ENCODE measurements at regions not wholly inside any gene's neighbourhood (a gene's known extent, or its start where the extent isn't known, plus 50 kb on each side); places are given as distances from the start of the nearest gene placed in this dataset.

DNA sequence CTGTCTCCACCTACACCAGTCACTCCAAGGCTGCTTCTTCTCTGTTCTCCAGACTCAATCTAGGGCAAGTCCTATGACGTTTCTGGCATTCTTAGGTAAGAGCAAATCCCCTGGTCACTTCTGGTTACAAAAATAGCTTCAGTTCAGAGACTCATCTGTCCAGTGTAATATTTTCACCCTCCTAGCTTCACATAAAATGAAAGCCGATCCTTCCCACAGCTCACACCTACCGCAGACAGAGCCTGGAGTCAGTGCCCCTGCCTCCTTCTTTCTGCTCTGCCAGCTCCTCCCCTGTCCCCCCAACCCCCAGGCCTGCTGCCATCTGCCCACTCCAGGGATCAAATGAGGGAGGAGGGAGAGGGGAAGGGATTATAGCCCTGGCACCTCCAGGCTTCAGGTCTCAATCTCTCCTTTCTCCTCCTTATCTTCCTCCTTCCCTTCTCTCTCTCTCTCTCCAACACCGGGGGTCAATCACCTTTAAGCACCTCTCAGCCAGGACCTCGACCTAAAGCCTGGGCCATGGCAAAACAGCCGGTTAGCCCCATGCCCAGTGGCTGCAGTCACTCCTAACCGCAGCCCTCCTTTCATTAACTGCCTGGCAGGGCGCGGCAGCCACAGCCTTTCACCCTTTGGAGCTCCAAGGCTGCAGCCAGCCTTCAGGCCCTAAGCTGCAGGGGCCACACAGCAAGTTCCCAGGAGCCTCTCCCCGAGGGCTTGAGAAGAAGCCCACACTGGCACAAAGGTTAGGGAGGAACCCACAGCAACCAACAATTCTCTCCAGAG is 292.6 kb upstream of the MGMT start:
- Mint-ChIP-seq H3K4me1 (ENCODE audit: low read depth in 2 of 2) (no peaks in the 10 kb centered on the region), H3K9me3 (no peaks in the 10 kb centered on the region), H3K27me3 (peaks cover 16 to 20% of the 10 kb centered on the region in 2 donors), H3K4me3 (no peak overlapping the region), H3K36me3 (ENCODE audit: insufficient read depth) (no peaks in the 10 kb centered on the region), H3K27ac (no peak overlapping the region)
- DNase-seq = no peak
- no peak for ATAC-seq (replicated peaks)

DNA sequence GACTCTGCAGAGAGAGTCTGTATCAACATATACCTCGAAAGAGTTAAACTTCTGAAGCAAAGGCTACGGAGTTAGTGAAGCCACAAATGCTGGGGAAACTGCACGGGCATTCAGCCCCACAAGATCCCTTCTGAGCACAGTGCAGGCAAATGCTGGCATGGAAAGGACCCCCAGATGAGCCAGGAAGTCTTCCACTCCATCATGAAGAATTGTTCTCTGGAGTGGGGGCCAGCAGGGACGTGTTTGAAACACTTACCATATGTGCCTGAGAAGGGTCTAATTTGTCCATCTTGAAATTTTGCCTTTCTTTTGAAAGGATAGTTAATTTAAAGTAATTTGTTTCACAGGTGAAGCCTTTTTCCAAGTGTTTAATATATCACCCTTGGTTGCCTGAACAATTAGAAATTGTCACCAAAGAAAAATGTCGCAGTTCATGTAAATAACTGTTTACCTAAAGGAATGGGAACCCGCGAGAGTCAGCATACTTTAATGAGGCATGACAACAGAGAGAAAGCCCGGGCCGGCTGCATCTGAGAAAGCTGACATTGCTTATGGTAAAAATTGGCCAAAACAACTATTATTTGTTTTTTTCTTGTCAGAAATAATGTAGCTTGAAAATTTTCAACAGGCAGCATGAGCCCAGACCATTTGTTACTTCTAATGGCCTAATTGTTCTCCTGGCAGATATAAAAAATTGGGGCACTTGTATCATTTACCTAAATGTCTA is 287.6 kb upstream of the MGMT start:
- no peaks in the 10 kb centered on the region for H3K4me1 Mint-ChIP-seq (ENCODE audit: low read depth in 2 of 2)
- ATAC-seq (replicated peaks) = no peak

DNA sequence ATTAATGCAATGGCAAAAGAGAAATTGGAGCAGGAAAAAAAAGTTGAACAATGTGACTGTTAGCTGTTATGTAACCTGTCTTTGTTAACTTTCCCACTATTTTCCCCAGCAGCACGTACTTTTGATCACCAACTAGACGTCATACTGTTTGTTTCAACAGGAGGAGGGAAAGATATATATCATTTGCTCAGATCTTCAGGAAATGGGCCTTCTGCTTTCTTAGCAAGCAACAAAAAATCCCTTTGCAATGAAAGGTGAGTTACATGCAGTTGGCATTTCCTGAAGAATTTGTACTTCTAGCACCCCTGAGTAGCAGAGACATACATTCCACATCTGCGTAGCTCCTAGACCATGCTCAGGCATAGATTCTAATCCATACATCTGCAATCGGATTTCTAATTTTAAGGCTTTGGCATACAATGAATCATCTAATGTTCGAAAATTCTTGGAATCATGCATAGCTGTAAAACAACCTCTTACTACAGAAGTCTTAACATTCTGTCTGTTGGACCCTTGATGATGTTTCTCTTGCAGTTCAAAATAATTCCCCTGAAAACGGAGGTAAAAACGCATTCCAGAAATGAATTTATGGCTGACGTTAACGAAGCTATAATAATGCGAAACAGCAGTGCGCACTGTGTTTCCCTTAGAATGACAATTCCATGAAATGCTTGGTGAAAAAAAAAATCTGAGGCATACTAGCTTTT is 286.9 kb upstream of the MGMT start:
- DNase-seq = no peak
- H3K27ac Mint-ChIP-seq = no peak overlapping the region
- H3K4me1 Mint-ChIP-seq (ENCODE audit: low read depth in 2 of 2) = no peaks in the 10 kb centered on the region
- ATAC-seq (replicated peaks) = no peak
- H3K4me3 Mint-ChIP-seq = no peak overlapping the region
- peaks cover 5 to 9% of the 10 kb centered on the region in 2 donors for H3K27me3 Mint-ChIP-seq
- no peaks in the 10 kb centered on the region for H3K36me3 Mint-ChIP-seq (ENCODE audit: insufficient read depth)
- H3K9me3 Mint-ChIP-seq = peaks cover 0 to 4% of the 10 kb centered on the region in 2 donors

More for the DNA sequence above, 287.6 kb upstream of the MGMT start:
- Mint-ChIP-seq H3K4me3 (no peak overlapping the region), H3K36me3 (ENCODE audit: insufficient read depth) (no peaks in the 10 kb centered on the region), H3K27ac (no peak overlapping the region), H3K27me3 (peaks cover 12 to 15% of the 10 kb centered on the region in 2 donors), H3K9me3 (peaks cover 0 to 4% of the 10 kb centered on the region in 2 donors)
- DNase-seq = no peak

DNA sequence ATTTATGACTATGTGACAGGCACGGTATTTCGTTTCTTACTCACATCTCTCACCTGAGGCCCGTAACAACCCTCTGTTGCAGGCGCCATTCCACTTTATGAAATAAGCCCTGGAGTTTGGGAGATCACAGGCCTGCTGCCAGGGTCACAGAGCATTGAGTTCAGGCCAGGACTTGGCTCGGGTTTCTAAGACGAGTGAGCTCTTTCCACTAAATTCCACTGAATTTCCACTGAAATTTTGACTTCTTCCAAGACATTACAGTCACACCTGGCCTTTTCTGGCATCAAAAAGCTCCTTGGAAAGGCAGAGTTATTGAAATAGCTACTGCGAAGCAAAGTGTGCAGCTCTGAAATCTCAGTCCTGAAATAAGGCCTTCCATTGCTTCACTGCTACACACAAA is 282.8 kb upstream of the MGMT start:
- no peak overlapping the region for H3K27ac Mint-ChIP-seq
- ATAC-seq (replicated peaks) (no peak), DNase-seq (no peak)
- no peaks in the 10 kb centered on the region for H3K4me1 Mint-ChIP-seq (ENCODE audit: low read depth in 2 of 2)
- H3K27me3 Mint-ChIP-seq = peaks cover 0 to 3% of the 10 kb centered on the region in 2 donors
- H3K4me3 Mint-ChIP-seq = no peak overlapping the region
- H3K9me3 Mint-ChIP-seq = peaks cover 0 to 4% of the 10 kb centered on the region in 2 donors
- no peaks in the 10 kb centered on the region for H3K36me3 Mint-ChIP-seq (ENCODE audit: insufficient read depth)

DNA sequence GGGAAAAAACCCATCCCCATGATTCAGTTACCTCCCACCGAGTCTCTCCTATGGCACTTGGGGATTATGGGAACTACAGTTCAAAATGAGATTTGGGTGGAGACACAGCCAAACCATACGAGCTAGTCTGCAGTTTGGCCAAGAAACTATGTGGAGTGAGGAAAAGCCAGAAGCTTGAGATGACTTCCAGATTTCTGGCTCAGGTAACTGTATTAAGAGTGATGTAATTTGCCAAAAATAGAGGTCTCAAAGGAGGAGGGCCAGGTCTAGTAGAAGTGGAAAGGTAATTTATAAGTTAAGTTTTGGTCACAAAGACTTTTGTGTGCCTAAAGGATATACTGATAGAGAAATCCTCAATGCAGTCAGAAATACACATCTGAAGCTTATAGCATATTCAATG is 279.7 kb upstream of the MGMT start:
- Mint-ChIP-seq H3K27me3 (peaks cover 0 to 11% of the 10 kb centered on the region in 2 donors), H3K36me3 (ENCODE audit: insufficient read depth) (no peaks in the 10 kb centered on the region), H3K4me3 (no peak overlapping the region), H3K9me3 (no peaks in the 10 kb centered on the region), H3K4me1 (ENCODE audit: low read depth in 2 of 2) (no peaks in the 10 kb centered on the region), H3K27ac (no peak overlapping the region)
- ATAC-seq (replicated peaks) (no peak), DNase-seq (no peak)

DNA sequence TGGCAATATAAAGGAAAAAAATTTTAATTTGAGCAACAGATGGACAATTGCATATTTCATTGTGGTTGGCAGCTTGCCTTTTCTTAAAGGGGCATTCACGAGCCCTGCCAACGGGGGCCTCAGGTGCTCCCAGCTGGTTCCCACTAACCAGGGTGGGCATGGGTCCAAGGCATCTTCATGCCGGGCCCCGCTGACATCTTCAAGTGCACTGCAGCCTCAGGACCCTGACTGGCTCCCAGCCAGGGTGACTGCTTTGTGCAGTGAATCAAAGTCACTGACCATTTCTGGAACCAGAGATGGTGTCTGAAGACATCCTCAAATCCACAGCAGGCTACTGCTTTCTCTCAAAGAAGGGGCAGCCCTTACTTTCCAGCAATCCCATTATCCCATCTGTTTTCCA is 275.2 kb upstream of the MGMT start:
- Mint-ChIP-seq H3K4me3 (no peak overlapping the region), H3K36me3 (ENCODE audit: insufficient read depth) (no peaks in the 10 kb centered on the region), H3K27ac (no peak overlapping the region), H3K9me3 (peaks cover 3 to 8% of the 10 kb centered on the region in 2 donors), H3K4me1 (ENCODE audit: low read depth in 2 of 2) (peaks cover 0 to 4% of the 10 kb centered on the region in 2 donors), H3K27me3 (peaks cover 15 to 20% of the 10 kb centered on the region in 2 donors)
- no peak for DNase-seq
- no peak for ATAC-seq (replicated peaks)

DNA sequence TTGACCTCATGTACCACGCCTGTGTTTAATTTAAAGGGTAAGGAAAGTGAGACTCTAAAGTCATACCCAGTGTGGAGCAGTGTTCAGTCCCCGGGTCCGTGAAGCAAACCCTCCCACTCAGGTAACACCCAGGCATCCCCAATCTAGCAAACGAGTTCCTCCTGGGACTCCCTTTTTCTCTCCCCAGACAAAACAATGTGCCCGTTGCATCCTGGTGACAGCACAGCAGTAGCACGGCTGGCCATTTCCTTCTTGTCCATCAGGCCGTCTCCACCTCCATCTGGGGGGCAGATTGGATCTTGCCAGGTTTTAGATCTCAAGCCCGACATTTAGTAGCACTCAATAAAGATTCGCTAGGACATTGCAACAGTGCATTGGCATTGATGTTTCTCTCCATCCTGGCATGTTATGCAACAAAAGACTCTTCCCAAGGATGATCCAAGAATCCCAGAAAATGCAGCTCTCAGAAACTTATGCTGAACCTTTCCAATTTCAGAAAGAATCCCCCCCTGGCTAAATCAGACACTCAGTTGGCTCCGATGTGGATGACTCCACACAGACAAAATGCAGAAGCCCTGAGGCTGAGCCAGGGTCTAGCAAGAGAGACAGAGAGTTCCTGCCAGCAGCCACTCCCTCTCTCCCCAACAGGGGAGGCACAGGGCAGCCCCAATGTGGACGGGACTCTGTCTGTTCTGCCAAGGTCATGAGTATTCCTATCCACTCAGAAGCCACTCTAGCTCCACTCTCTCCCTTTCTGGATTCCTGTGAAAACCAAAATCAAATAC is 274.5 kb upstream of the MGMT start:
- no peak overlapping the region for H3K27ac Mint-ChIP-seq
- peaks cover 15 to 20% of the 10 kb centered on the region in 2 donors for H3K27me3 Mint-ChIP-seq
- no peak overlapping the region for H3K4me3 Mint-ChIP-seq
- H3K9me3 Mint-ChIP-seq = peaks cover 3 to 8% of the 10 kb centered on the region in 2 donors
- no peak for DNase-seq
- peaks cover 0 to 4% of the 10 kb centered on the region in 2 donors for H3K4me1 Mint-ChIP-seq (ENCODE audit: low read depth in 2 of 2)
- H3K36me3 Mint-ChIP-seq (ENCODE audit: insufficient read depth) = no peaks in the 10 kb centered on the region
- ATAC-seq (replicated peaks) = no peak

DNA sequence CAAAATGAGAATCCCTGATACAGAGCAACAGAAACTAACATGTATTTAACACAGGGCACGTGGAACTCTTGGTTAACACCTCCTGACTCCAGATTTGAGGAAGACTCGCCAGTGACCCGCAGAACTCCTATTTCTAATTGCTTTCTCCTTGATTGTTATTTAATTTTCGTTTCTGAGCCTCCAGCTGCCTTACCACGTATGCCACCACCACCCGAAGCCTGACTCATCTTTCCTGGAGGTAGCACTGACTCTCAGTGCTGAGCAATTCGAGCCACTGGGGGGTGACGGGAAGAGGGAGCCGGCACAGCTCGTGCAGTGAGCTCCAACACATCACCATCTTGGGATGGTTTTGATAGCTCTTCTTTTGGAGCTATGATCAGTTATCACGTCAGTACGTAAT is 273.9 kb upstream of the MGMT start:
- ATAC-seq (replicated peaks) (no peak), DNase-seq (no peak)
- H3K27me3 Mint-ChIP-seq = peaks cover 15 to 20% of the 10 kb centered on the region in 2 donors
- no peak overlapping the region for H3K4me3 Mint-ChIP-seq
- H3K27ac Mint-ChIP-seq = no peak overlapping the region
- no peaks in the 10 kb centered on the region for H3K36me3 Mint-ChIP-seq (ENCODE audit: insufficient read depth)
- peaks cover 0 to 4% of the 10 kb centered on the region in 2 donors for H3K4me1 Mint-ChIP-seq (ENCODE audit: low read depth in 2 of 2)
- H3K9me3 Mint-ChIP-seq = peaks cover 3 to 8% of the 10 kb centered on the region in 2 donors

DNA sequence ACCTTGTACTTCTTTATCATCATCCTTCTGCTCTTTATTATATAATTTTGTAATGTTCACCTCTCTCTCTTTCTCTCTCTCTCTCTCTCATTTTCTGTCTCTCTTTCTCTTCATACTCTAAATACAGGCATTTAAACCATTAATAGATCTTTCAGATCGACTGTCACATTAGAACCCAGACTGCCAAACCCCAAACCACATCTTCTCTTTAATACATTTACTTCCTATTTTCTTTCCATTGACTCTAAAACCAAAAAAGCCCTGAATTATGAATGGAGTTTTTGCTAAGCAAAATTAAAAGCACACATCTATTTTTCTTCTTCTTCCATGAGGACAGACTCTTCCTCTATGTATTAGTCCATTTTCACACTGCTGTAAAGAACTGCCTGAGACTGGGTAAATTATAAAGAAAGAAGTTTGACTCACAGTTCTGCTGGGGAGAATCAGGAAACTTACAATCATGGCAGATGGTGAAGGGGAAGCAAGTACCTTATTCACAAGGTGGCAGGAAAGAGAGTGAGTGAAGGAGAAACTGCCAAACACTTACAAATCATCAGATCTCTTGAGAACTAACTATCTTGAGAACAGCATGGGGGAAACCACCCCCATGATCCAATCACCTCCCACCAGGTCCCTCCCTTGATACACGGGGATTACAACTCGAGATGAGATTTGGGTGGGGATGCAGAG is 272.7 kb upstream of the MGMT start:
- Mint-ChIP-seq H3K4me1 (ENCODE audit: low read depth in 2 of 2) (peaks cover 0 to 4% of the 10 kb centered on the region in 2 donors), H3K36me3 (ENCODE audit: insufficient read depth) (no peaks in the 10 kb centered on the region), H3K9me3 (peaks cover 3 to 8% of the 10 kb centered on the region in 2 donors), H3K27ac (no peak overlapping the region), H3K27me3 (peaks cover 10 to 20% of the 10 kb centered on the region in 2 donors), H3K4me3 (no peak overlapping the region)
- ATAC-seq (replicated peaks) (no peak), DNase-seq (no peak)

DNA sequence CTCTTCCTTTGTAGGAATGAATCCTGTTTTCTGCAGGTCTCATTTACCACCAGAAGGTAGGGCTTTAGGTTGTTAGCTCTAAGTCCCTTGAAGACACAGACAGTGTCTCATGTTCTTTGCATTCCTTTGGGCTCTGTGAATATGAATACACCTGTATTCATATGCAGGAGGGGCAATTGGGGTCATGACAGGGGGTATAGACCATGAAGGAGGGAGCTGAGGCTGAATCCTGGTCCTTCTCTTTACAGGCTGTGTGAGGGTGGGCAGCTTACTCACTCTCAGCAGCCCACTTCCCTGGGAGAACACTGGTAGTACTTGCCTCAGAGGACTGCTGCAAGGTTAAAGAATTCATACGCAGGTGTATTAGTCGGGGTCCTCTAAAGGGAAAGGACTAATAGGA is 267.2 kb upstream of the MGMT start:
- Mint-ChIP-seq H3K4me1 (ENCODE audit: low read depth in 2 of 2) (no peaks in the 10 kb centered on the region), H3K9me3 (peaks cover 3 to 8% of the 10 kb centered on the region in 2 donors), H3K27ac (no peak overlapping the region), H3K27me3 (peaks cover 0 to 10% of the 10 kb centered on the region in 2 donors), H3K36me3 (ENCODE audit: insufficient read depth) (no peaks in the 10 kb centered on the region), H3K4me3 (no peak overlapping the region)
- ATAC-seq (replicated peaks) (no peak), DNase-seq (no peak)

DNA sequence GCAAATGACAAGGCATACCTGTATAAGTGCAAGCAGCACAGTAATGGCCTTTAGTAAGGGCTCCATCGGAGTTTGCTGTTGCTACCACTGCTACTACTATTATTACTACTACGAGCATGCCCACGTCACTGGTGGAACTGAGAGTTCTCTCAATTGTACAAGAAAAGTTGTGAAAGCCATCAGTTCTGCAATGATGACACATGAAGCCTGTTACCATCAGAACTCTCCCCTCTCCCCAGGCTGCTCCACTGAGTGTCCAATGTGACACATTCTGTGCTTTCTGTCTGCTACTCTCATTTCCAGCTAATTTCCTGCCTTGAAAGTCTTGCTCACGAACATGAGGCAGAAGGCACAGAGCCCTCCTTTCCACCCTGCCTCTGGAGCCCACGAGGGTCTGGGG is 263.2 kb upstream of the MGMT start:
- DNase-seq = no peak

DNA sequence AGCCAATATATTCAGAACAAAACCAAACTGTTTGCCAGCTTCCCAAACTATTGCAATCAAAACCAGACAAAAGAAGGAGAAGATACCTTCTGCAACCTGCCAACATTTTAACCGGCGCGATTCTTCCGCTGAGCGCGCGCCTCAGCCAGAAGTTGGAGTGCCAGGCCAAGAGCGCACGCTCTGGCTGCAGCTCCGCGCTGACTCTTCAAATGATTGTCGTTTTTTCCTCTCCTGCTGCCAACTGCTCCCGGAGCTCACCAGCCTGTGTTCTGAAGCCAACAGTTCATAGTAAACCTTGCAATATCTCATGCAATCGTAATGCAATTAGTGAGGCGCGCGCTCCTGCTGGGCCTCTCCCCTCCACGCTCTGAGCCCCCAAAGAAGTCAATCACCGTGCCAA is 259.7 kb upstream of the MGMT start:
- Mint-ChIP-seq H3K4me3 (no peak overlapping the region), H3K27ac (no peak overlapping the region), H3K4me1 (ENCODE audit: low read depth in 2 of 2) (no peaks in the 10 kb centered on the region), H3K27me3 (peaks cover 0 to 6% of the 10 kb centered on the region in 2 donors), H3K36me3 (ENCODE audit: insufficient read depth) (no peaks in the 10 kb centered on the region), H3K9me3 (no peaks in the 10 kb centered on the region)
- ATAC-seq (replicated peaks) (no peak), DNase-seq (no peak)

More for the DNA sequence above, 263.2 kb upstream of the MGMT start:
- Mint-ChIP-seq H3K27me3 (peaks cover 0 to 6% of the 10 kb centered on the region in 2 donors), H3K4me3 (no peak overlapping the region), H3K9me3 (no peaks in the 10 kb centered on the region), H3K36me3 (ENCODE audit: insufficient read depth) (no peaks in the 10 kb centered on the region), H3K27ac (no peak overlapping the region), H3K4me1 (ENCODE audit: low read depth in 2 of 2) (no peaks in the 10 kb centered on the region)
- ATAC-seq (replicated peaks) = no peak

Measured in effector memory CD8-positive, alpha-beta T cell (primary cell).